Natural killer cell (primary cell): ENCODE measurements at regions not wholly inside any gene's neighbourhood (a gene's known extent, or its start where the extent isn't known, plus 50 kb on each side); places are given as distances from the start of the nearest gene placed in this dataset.

Experiments used
- ATAC-seq, 3 donors: fragments of 150-1000 bp in 2 of 3; fragments of 200-7000 bp in 1 of 3; cut with Tn5 transposase; 1 replicate in 1 of 3; 2 replicates in 2 of 3; pipeline ENCODE4 v1.10.0; 2021; ENCODE audit warnings: mild to moderate bottlenecking in 2 of 3, moderate library complexity in 2 of 3
- DNase-seq, 2 donors: peaks; one replicate each; pipeline versions ENCODE4 v3.0.0 to v3.0.0-alpha.2; 2013 to 2021; ENCODE audit warnings: mixed read lengths in 1 of 2
- H3K27ac ChIP-seq: one replicate; pipeline ENCODE4 v1.5.1; 2013; ENCODE audit warnings: mild to moderate bottlenecking, low read length
- H3K27me3 ChIP-seq: one replicate; pipeline ENCODE4 v1.6.1; 2013; ENCODE audit warnings: low read length; ENCODE audit not compliant: control insufficient read depth, insufficient read depth
- H3K36me3 ChIP-seq: one replicate; pipeline ENCODE4 v1.6.1; 2013; ENCODE audit warnings: low read length; ENCODE audit not compliant: control insufficient read depth, insufficient read depth
- H3K4me1 ChIP-seq: one replicate; pipeline ENCODE4 v1.6.1; 2013; ENCODE audit warnings: low read length; ENCODE audit not compliant: control insufficient read depth, insufficient read depth
- H3K4me3 ChIP-seq: one replicate; pipeline ENCODE4 v1.5.1; 2013; ENCODE audit warnings: low read length
- H3K9me3 ChIP-seq: one replicate; pipeline ENCODE4 v1.6.1; 2013; ENCODE audit warnings: low read length; ENCODE audit not compliant: control insufficient read depth, insufficient read depth
- H3K27ac Mint-ChIP-seq, 2 donors: one replicate each; pipeline ENCODE4 v1.8.0; 2022; ENCODE audit warnings: mild to moderate bottlenecking in 2 of 2, mixed read lengths in 2 of 2, moderate library complexity in 1 of 2
- H3K27me3 Mint-ChIP-seq, 2 donors: one replicate each; pipeline ENCODE4 v1.8.0; 2022; ENCODE audit warnings: low read depth in 2 of 2, mixed read lengths in 2 of 2
- H3K36me3 Mint-ChIP-seq: one replicate; pipeline ENCODE4 v1.8.0; 2022; ENCODE audit warnings: mixed read lengths
- H3K4me1 Mint-ChIP-seq, 2 donors: one replicate each; pipeline ENCODE4 v1.8.0; 2022; ENCODE audit warnings: mixed read lengths in 2 of 2
- H3K4me3 Mint-ChIP-seq: one replicate; pipeline ENCODE4 v1.8.0; 2022; ENCODE audit warnings: mild to moderate bottlenecking, moderate library complexity, mixed read lengths
- H3K9me3 Mint-ChIP-seq, 2 donors: one replicate each; pipeline ENCODE4 v1.8.0; 2022; ENCODE audit warnings: mixed read lengths in 2 of 2
- WGBS: methylation state at CpG from one replicate; pipeline ENCODE4 v1.1.7; 2013; ENCODE audit warnings: missing lambda C conversion rate; ENCODE audit not compliant: insufficient coverage; 5-methylcytosine and 5-hydroxymethylcytosine counted together
- intact Hi-C: fragments of 100-400 bp; cut with micrococcal nuclease; formaldehyde crosslinking; loops from one replicate; pipeline ENCODE4 v1.14.2; 2022
- TF ChIP-seq, protein P1 (sequence below): fragments of 200-600 bp; IDR thresholded peaks from one replicate; pipeline ENCODE4 v1.8.0; 2022; ENCODE audit warnings: antibody characterized with exemption

DNA sequence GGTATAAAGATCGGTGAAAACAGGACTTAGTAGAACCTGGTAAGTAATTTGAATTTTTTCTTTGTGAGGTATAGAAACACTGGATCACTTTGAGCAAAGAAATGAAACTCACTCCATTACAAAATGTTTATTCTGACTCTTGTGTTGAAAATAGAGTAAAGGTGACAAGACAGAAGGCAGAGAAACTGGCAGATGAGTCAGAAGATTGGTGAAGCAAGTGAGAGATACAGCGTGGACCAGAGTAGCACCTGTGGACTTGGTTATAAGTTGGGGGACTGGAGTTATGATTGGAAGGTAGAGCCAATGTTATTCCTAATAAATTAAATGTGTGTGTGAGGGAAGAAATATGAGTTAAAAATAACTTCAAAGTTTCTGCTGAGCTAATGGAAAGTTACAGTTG, 620.9 kb downstream of the ZWINT start:
- intact Hi-C loops: no loop called here
- H3K4me3 Mint-ChIP-seq: no peak overlapping the region
- TF ChIP-seq, protein P1, sequence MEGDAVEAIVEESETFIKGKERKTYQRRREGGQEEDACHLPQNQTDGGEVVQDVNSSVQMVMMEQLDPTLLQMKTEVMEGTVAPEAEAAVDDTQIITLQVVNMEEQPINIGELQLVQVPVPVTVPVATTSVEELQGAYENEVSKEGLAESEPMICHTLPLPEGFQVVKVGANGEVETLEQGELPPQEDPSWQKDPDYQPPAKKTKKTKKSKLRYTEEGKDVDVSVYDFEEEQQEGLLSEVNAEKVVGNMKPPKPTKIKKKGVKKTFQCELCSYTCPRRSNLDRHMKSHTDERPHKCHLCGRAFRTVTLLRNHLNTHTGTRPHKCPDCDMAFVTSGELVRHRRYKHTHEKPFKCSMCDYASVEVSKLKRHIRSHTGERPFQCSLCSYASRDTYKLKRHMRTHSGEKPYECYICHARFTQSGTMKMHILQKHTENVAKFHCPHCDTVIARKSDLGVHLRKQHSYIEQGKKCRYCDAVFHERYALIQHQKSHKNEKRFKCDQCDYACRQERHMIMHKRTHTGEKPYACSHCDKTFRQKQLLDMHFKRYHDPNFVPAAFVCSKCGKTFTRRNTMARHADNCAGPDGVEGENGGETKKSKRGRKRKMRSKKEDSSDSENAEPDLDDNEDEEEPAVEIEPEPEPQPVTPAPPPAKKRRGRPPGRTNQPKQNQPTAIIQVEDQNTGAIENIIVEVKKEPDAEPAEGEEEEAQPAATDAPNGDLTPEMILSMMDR: no peak
- no peak overlapping the region for H3K27ac Mint-ChIP-seq
- no peaks in the 10 kb centered on the region for H3K36me3 ChIP-seq
- no peak overlapping the region for H3K27ac ChIP-seq
- no peaks in the 10 kb centered on the region for H3K27me3 ChIP-seq
- H3K9me3 ChIP-seq: no peaks in the 10 kb centered on the region
- no peaks in the 10 kb centered on the region for H3K4me1 ChIP-seq
- 89% methylated on average over 2 of the region's 2 CpGs for WGBS
- H3K4me1 Mint-ChIP-seq: no peaks in the 10 kb centered on the region
- ATAC-seq (no peak), DNase-seq (no peak)
- H3K9me3 Mint-ChIP-seq: peaks cover 6 to 20% of the 10 kb centered on the region in 2 donors
- H3K27me3 Mint-ChIP-seq: no peaks in the 10 kb centered on the region
- H3K4me3 ChIP-seq: no peak overlapping the region
- H3K36me3 Mint-ChIP-seq: no peaks in the 10 kb centered on the region

DNA sequence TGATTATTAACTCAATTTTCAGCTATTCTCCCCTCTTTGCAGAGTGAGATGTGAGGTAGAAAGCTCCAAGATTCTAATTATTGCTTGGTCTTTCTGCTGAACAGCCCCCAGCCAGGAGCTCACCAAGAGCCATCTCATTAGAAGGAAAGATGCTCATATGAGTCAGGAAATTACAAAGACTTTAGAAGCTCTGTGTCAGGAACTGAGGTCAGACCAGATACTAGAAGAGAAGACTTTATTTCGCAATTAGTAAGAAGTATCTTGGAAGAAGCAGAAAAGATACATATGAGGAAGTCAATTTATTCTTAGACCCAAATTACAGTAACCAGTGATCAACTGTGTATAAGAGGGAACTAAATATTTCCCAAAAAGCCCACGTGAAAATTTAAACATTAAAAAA, 626.9 kb downstream of the ZWINT start:
- no peak for ATAC-seq

DNA sequence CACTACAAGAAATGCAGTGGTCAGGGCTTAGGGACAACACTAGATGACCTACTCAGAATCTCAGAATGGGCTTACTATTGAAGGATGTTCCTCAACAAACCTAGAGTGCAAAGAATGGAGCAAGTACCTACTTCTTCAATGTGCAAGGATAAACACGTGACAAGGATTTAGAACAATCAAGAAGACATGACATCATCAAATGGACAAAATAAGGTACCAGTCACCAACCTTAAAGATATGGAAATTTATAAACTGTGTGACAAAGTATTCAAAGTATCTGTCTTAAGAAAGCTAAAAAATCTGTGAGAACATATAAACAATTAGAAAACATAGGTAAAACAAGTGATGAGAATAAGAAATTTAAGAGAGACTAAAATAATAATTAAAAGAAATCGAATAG, 656.1 kb downstream of the ZWINT start:
- no peak for DNase-seq
- Histone ChIP-seq H3K9me3 (peaks cover 6% of the 10 kb centered on the region), H3K4me3 (no peak overlapping the region), H3K36me3 (no peaks in the 10 kb centered on the region), H3K4me1 (no peaks in the 10 kb centered on the region), H3K27me3 (no peaks in the 10 kb centered on the region), H3K27ac (no peak overlapping the region)
- 67% methylated on average over 1 of the region's 2 CpGs for WGBS
- no peaks in the 10 kb centered on the region for H3K4me1 Mint-ChIP-seq
- H3K36me3 Mint-ChIP-seq: peaks cover 9% of the 10 kb centered on the region
- H3K27me3 Mint-ChIP-seq: no peaks in the 10 kb centered on the region
- intact Hi-C loops: no loop called here
- no peak overlapping the region for H3K4me3 Mint-ChIP-seq
- no peak overlapping the region for H3K27ac Mint-ChIP-seq
- peaks cover 9 to 13% of the 10 kb centered on the region in 2 donors for H3K9me3 Mint-ChIP-seq
- TF ChIP-seq, protein P1: no peak
- ATAC-seq: no peak

More for the DNA sequence above, 626.9 kb downstream of the ZWINT start:
- Histone ChIP-seq H3K27me3 (no peaks in the 10 kb centered on the region), H3K36me3 (no peaks in the 10 kb centered on the region), H3K4me3 (no peak overlapping the region), H3K4me1 (no peaks in the 10 kb centered on the region), H3K27ac (no peak overlapping the region), H3K9me3 (no peaks in the 10 kb centered on the region)
- TF ChIP-seq, protein P1: no peak
- no peak for DNase-seq
- no peaks in the 10 kb centered on the region for H3K36me3 Mint-ChIP-seq
- peaks cover 2 to 10% of the 10 kb centered on the region in 2 donors for H3K9me3 Mint-ChIP-seq
- intact Hi-C loops: no loop called here
- no peak overlapping the region for H3K4me3 Mint-ChIP-seq
- no CpG with 5 or more reads among the region's 2 CpGs for WGBS
- H3K27me3 Mint-ChIP-seq: no peaks in the 10 kb centered on the region
- H3K27ac Mint-ChIP-seq: no peak overlapping the region
- H3K4me1 Mint-ChIP-seq: no peaks in the 10 kb centered on the region

DNA sequence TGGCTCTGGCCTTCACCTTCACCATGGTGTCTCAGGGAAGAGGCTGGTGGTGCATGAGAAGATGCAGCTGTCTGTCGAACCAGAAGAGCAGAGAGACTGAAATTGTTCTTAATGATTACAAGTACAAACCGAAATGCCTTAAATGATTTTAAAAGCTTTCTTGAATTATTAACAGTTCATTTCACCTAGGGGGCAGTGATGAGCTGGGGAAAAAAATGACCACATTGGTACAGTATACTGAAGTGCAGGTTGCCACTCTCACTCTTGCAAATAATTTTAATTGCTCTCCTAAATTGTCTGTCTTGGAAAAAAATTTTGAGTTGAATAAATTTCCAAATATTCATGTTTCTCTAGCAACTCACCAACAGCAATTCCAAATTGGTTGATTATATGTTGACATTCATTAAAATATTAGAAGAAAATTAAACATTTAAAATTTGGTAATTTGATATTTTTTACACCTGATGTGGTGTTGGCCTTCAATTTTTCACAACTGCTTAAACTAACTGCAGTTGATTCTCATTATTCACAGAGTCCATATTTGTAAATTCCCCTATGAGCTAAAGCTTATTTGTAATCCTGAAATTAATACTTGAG, 692.6 kb downstream of the ZWINT start:
- no peaks in the 10 kb centered on the region for H3K27me3 Mint-ChIP-seq
- H3K4me1 Mint-ChIP-seq: no peaks in the 10 kb centered on the region
- Histone ChIP-seq H3K27me3 (no peaks in the 10 kb centered on the region), H3K4me3 (no peak overlapping the region), H3K4me1 (no peaks in the 10 kb centered on the region), H3K9me3 (no peaks in the 10 kb centered on the region), H3K36me3 (no peaks in the 10 kb centered on the region), H3K27ac (no peak overlapping the region)
- no peak overlapping the region for H3K4me3 Mint-ChIP-seq
- no peak for ATAC-seq
- no peaks in the 10 kb centered on the region for H3K36me3 Mint-ChIP-seq
- 93% methylated on average over 2 of the region's 2 CpGs for WGBS
- TF ChIP-seq, protein P1: no peak
- H3K9me3 Mint-ChIP-seq: peaks cover 10 to 19% of the 10 kb centered on the region in 2 donors
- no peak overlapping the region for H3K27ac Mint-ChIP-seq
- no peak for DNase-seq
- intact Hi-C loops: no loop called here
